ENCODE measurements at regions not wholly inside any gene's neighbourhood (a gene's known extent, or its start where the extent isn't known, plus 50 kb on each side); places are given as distances from the start of the nearest gene placed in this dataset.

GRCh38 chr10:123408660-123409059 is 254.5 kb downstream of the BUB3 start:
- DNase-seq (ENCODE audit: low read depth) = no peak
- FAIRE-seq = no peak
- no peak overlapping the region for H3K4me3 ChIP-seq (ENCODE audit: low read depth, low read length)
- H3K36me3 ChIP-seq (ENCODE audit: control insufficient read depth, insufficient read depth, low read length) = no peaks in the 10 kb centered on the region
- TF ChIP-seq CTCF (IDR thresholded peaks at IDR 0.05; ENCODE audit: insufficient read depth, low read length, severe bottlenecking) = no peak
- no peaks in the 10 kb centered on the region for H3K27me3 ChIP-seq (ENCODE audit: control insufficient read depth, insufficient read depth, low read length)

DNA sequence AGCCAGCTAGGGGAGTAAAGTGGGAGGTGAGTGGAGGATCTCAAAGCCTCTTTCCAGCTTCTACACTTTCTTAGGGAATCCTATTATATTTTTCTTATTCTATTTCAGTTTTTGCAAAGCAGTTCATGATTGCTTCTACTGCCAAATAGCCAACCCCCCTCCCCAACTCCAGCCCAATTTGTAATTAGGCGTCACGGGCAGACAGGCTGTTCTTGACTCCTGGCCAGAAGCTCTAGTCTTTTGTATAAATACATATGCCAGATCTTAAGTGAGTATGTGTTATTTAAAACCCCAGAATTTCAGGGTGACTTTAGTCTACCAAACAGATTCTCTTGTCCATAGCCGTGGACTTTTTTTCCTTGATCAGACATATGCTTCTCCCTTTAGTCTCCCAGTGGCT is 255.2 kb downstream of the BUB3 start:
- DNase-seq (ENCODE audit: low read depth) (no peak), FAIRE-seq (no peak)

DNA sequence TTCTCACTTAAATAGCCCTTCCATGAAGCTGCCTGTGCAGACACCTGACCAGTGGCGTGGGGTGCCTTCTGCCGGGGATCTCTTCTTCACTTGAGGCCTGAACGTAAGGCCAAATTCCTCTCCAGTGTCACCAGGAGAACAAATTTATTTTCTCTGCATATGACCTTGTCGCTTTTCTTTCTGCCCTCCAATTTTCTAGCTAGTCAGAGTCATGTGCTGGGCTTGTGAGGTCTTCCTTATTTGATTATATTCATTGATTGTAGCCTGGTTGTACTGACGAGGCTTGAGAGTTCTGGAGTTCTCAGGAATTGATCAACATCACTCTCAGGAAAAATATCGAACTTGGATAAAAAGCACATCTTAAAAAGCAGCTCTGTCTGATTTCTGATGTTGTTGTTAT is 255.7 kb downstream of the BUB3 start:
- H3K36me3 ChIP-seq (ENCODE audit: control insufficient read depth, insufficient read depth, low read length) = no peaks in the 10 kb centered on the region
- FAIRE-seq = no peak
- H3K4me3 ChIP-seq (ENCODE audit: low read depth, low read length) = no peak overlapping the region
- H3K27me3 ChIP-seq (ENCODE audit: control insufficient read depth, insufficient read depth, low read length) = no peaks in the 10 kb centered on the region
- DNase-seq (ENCODE audit: low read depth) = no peak
- no peak for TF ChIP-seq CTCF (IDR thresholded peaks at IDR 0.05; ENCODE audit: insufficient read depth, low read length, severe bottlenecking)

More for the DNA sequence above, 255.2 kb downstream of the BUB3 start:
- TF ChIP-seq CTCF (IDR thresholded peaks at IDR 0.05; ENCODE audit: insufficient read depth, low read length, severe bottlenecking) = no peak
- Histone ChIP-seq H3K36me3 (ENCODE audit: control insufficient read depth, insufficient read depth, low read length) (no peaks in the 10 kb centered on the region), H3K4me3 (ENCODE audit: low read depth, low read length) (no peak overlapping the region), H3K27me3 (ENCODE audit: control insufficient read depth, insufficient read depth, low read length) (no peaks in the 10 kb centered on the region)

- DNase-seq (ENCODE audit: low read depth) (no peak), FAIRE-seq (no peak)
- TF ChIP-seq CTCF (IDR thresholded peaks at IDR 0.05; ENCODE audit: insufficient read depth, low read length, severe bottlenecking) = no peak
- no peak overlapping the region for H3K4me3 ChIP-seq (ENCODE audit: low read depth, low read length)
- no peaks in the 10 kb centered on the region for H3K36me3 ChIP-seq (ENCODE audit: control insufficient read depth, insufficient read depth, low read length)
- no peaks in the 10 kb centered on the region for H3K27me3 ChIP-seq (ENCODE audit: control insufficient read depth, insufficient read depth, low read length)
These were observed 252.8 kb upstream of the GPR26 start for GRCh38 chr10:123413353-123413752.

- Histone ChIP-seq H3K4me3 (ENCODE audit: low read depth, low read length) (no peak overlapping the region), H3K27me3 (ENCODE audit: control insufficient read depth, insufficient read depth, low read length) (no peaks in the 10 kb centered on the region), H3K36me3 (ENCODE audit: control insufficient read depth, insufficient read depth, low read length) (no peaks in the 10 kb centered on the region)
- TF ChIP-seq CTCF (IDR thresholded peaks at IDR 0.05; ENCODE audit: insufficient read depth, low read length, severe bottlenecking) = no peak
- FAIRE-seq = no peak
- DNase-seq (ENCODE audit: low read depth) = no peak
These were observed 250.6 kb upstream of the GPR26 start for GRCh38 chr10:123415523-123415922.

- Histone ChIP-seq H3K36me3 (ENCODE audit: control insufficient read depth, insufficient read depth, low read length) (no peaks in the 10 kb centered on the region), H3K4me3 (ENCODE audit: low read depth, low read length) (no peak overlapping the region), H3K27me3 (ENCODE audit: control insufficient read depth, insufficient read depth, low read length) (no peaks in the 10 kb centered on the region)
- FAIRE-seq = no peak
- no peak for DNase-seq (ENCODE audit: low read depth)
- TF ChIP-seq CTCF (IDR thresholded peaks at IDR 0.05; ENCODE audit: insufficient read depth, low read length, severe bottlenecking) = no peak
These were observed 248.7 kb upstream of the GPR26 start for GRCh38 chr10:123417414-123417813.
